ENCODE measurements at regions not wholly inside any gene's neighbourhood (a gene's known extent, or its start where the extent isn't known, plus 50 kb on each side); places are given as distances from the start of the nearest gene placed in this dataset.
A peak's percentile ranks its signal among the peaks of the same experiment; 100 is the strongest.

DNA sequence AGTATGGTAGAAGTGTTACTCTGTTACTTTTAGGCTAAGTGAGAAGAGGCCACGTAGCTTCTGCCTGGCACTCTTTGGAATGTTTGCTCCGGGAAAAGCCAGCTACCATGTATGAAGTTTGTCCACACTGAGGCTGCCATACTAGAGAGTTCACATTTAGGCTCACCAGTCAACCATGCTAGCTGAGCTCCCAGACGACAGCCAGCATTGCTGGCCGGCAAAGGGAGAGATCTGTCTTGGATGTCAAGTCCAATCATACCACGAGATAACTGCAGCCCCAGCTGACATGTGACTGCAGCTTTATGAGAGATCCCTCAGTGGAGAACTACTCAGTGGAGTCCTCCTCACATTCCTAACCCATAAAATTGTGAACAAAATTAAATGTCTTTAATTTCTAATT lies 321.2 kb upstream of the F9 start:
- H3K4me3 ChIP-seq (ENCODE audit: low read depth, low read length), result no peak overlapping the region
- TF ChIP-seq, protein P1, sequence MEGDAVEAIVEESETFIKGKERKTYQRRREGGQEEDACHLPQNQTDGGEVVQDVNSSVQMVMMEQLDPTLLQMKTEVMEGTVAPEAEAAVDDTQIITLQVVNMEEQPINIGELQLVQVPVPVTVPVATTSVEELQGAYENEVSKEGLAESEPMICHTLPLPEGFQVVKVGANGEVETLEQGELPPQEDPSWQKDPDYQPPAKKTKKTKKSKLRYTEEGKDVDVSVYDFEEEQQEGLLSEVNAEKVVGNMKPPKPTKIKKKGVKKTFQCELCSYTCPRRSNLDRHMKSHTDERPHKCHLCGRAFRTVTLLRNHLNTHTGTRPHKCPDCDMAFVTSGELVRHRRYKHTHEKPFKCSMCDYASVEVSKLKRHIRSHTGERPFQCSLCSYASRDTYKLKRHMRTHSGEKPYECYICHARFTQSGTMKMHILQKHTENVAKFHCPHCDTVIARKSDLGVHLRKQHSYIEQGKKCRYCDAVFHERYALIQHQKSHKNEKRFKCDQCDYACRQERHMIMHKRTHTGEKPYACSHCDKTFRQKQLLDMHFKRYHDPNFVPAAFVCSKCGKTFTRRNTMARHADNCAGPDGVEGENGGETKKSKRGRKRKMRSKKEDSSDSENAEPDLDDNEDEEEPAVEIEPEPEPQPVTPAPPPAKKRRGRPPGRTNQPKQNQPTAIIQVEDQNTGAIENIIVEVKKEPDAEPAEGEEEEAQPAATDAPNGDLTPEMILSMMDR (IDR thresholded peaks at IDR 0.05; ENCODE audit: low read depth, low read length), result no peak
- in situ Hi-C loops (cut with HindIII; ENCODE audit: low sequenced_read_pairs), result no loop called here
- no peak for DNase-seq (ENCODE audit: low read depth, low spot score)

DNA sequence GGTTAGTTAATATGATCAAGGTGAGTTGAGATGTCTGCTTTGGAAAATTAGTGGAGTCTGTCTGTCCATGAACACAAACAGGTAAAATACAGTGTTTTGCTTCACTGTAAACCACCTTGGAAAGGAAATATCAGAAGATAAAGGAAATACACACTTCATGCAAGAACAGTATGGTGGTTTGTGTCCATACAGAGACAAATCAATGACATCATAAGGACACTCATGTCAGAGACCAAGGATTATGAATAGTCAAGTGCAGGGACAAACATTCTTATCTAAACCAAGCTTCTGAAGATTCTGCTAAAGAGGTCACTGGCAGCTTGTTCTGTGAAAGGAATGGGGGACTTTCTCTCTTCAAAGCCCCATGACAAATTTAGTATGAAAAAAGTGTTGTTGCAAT lies 322.9 kb upstream of the F9 start:
- in situ Hi-C loops (cut with HindIII; ENCODE audit: low sequenced_read_pairs), result no loop called here
- TF ChIP-seq, protein P1 (IDR thresholded peaks at IDR 0.05; ENCODE audit: low read depth, low read length), result no peak

DNA sequence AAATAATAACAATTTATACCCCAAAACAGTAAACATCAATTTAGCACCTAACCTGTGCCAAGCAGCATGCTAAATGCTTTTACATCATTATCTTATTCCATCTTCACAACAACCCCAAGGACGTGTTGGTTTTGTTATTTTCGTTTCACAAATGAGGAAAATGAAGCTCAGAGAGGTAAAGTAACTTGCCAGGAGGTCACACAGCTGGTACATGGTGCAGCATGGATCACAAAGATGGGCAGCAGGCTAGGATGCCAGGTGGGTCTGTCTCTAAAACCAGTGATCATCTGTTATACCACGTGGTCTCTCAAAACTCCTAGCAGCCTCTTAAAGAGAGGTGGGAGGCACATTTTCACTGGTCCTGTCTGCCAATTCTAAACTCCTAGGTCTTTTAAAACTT lies 323.6 kb upstream of the F9 start:
- H3K4me3 ChIP-seq (ENCODE audit: low read depth, low read length), result no peak overlapping the region

More for the DNA sequence above, 322.9 kb upstream of the F9 start:
- DNase-seq (ENCODE audit: low read depth, low spot score), result no peak
- H3K4me3 ChIP-seq (ENCODE audit: low read depth, low read length), result no peak overlapping the region

DNA sequence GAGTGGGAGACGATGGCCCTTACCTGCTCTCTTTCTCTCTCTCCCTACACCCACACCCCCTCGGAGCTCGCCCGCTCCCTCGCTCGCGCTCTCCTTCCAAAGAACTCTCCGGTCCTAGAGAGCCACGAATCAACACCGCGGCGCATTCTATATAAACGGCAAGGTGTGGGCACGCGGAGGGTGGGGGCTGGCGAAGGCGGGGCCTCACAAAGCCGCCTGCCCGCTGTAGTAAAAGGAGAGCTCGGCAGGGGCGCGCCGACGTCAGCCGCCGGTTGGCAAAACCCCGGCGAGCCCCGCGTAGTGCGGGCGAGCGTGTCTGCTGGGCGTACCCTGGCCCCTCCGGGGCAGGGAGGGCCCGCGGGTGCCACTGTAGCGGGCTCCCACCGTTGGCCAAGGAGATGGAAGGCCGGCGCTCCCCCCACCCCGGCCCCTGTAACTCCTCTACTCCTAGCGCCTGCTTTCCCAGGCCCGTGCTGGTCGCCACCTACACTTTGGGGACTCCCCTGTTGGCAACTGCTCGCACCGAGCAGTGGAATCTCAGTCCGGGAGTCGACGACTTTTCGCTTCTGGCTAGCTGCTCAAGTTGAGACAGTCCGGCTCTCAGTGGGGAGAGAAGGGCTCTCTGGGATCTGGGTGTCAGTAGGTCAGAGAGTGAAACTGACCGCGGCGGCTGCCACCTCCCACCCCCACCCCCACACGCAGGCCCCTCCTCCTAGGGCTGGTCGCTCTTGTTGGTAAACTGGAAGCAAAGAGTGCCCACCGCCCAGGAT lies 325.5 kb upstream of the F9 start:
- in situ Hi-C loops (cut with HindIII; ENCODE audit: low sequenced_read_pairs), result no loop called here
- peak overlapping the region; percentile 39 for H3K4me3 ChIP-seq (ENCODE audit: low read depth, low read length)
- no peak for DNase-seq (ENCODE audit: low read depth, low spot score)
- TF ChIP-seq, protein P1 (IDR thresholded peaks at IDR 0.05; ENCODE audit: low read depth, low read length), result no peak

More for the DNA sequence above, 323.6 kb upstream of the F9 start:
- in situ Hi-C loops (cut with HindIII; ENCODE audit: low sequenced_read_pairs), result no loop called here
- no peak for DNase-seq (ENCODE audit: low read depth, low spot score)
- TF ChIP-seq, protein P1 (IDR thresholded peaks at IDR 0.05; ENCODE audit: low read depth, low read length), result no peak

- peak overlapping the region; percentile 39 for H3K4me3 ChIP-seq (ENCODE audit: low read depth, low read length)
- no peak for DNase-seq (ENCODE audit: low read depth, low spot score)
- TF ChIP-seq, protein P1 (IDR thresholded peaks at IDR 0.05; ENCODE audit: low read depth, low read length), result no peak
- in situ Hi-C loops (cut with HindIII; ENCODE audit: low sequenced_read_pairs), result no loop called here
Measured at GRCh38 chrX:139204571-139204897, 326.0 kb upstream of the F9 start.

DNA sequence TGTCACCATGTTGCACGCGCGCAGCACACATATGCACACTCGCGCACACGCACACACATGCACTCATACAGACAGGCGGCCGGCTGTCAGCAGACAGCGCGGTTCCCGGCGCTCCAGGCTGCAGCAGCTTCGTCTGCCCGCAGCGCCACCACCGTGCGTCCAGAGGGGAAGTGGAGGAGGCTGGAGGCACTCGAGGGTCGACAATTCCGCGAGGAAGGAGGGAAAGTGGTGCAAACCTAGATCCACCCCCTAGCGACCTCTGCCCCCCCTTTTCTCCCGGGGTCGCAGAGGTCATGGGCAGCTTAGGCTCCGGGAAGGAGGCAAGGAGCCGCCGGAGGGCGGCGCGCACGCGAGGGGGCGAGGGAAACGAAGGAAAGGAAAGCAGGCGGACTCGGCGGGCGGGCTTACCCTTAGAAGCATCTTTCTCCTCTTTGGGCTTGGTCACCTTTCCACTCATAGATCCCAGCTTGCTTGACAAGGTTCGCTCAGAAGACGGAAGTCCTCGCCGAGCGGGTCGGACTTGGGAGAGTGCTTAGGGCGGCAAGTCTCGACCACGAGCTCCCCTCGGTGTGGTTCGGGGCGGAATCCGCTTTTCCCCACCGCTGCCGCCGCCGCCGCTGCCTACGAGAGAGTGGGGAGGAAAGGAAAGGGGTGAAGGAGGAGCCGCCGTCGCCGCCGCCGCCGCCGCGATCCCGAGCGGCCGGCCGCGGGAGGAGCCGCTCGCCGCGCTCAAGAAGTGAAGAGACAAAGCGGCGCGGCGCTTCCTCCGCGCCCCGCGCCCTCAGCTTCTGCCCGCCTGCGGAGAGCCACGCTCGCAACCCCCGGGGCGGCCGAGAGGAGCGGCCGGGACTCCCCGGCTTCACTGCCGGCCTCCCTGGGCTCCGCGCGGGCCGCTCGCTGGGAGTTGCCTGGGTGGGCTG lies 326.6 kb upstream of the F9 start:
- in situ Hi-C loops (cut with HindIII; ENCODE audit: low sequenced_read_pairs), result no loop called here
- H3K4me3 ChIP-seq (ENCODE audit: low read depth, low read length), result peak overlapping the region; percentile 39
- DNase-seq (ENCODE audit: low read depth, low spot score), result no peak
- TF ChIP-seq, protein P1 (IDR thresholded peaks at IDR 0.05; ENCODE audit: low read depth, low read length), result peak; percentile 19

Measured in astrocyte of the spinal cord (primary cell).